Spleen (tissue), 11 donors: ENCODE measurements at regions not wholly inside any gene's neighbourhood (a gene's known extent, or its start where the extent isn't known, plus 50 kb on each side); places are given as distances from the start of the nearest gene placed in this dataset.

Experiments
- DNase-seq: peaks from one replicate; pipeline ENCODE4 v3.0.0-alpha.2; 2020
- H3K27ac ChIP-seq, 8 donors: fragments of 200-600 bp; sonication (generic) in 7 of 8; 1 replicate in 4 of 8; 2 replicates in 4 of 8; pipeline versions ENCODE4 v1.5.0 to v1.8.0; 2016 to 2021; ENCODE audit warnings: inconsistent platforms in 4 of 8, mild to moderate bottlenecking in 4 of 8, moderate library complexity in 1 of 8
- H3K27me3 ChIP-seq, 7 donors: fragments of 200-600 bp; sonication (generic) in 6 of 7; replicated peaks in 1 of 7; 1 replicate in 4 of 7; 2 replicates in 3 of 7; pipeline versions ENCODE4 v1.5.0 to v1.8.0; 2016 to 2021; ENCODE audit warnings: inconsistent platforms in 3 of 7, mild to moderate bottlenecking in 1 of 7
- H3K36me3 ChIP-seq, 6 donors: fragments of 200-600 bp; sonication (generic) in 5 of 6; 1 replicate in 4 of 6; 2 replicates in 2 of 6; pipeline versions ENCODE4 v1.5.0 to v1.8.0; 2016 to 2021; ENCODE audit warnings: inconsistent platforms in 2 of 6
- H3K4me1 ChIP-seq, 6 donors: fragments of 200-600 bp; sonication (generic) in 5 of 6; 1 replicate in 3 of 6; 2 replicates in 3 of 6; pipeline versions ENCODE4 v1.5.0 to v1.8.0; 2016 to 2021; ENCODE audit warnings: inconsistent platforms in 3 of 6
- H3K4me3 ChIP-seq, 8 donors: fragments of 200-600 bp; sonication (generic) in 7 of 8; 1 replicate in 4 of 8; 2 replicates in 4 of 8; pipeline versions ENCODE4 v1.5.0 to v1.8.0; 2016 to 2021; ENCODE audit warnings: inconsistent platforms in 4 of 8, mild to moderate bottlenecking in 4 of 8, moderate library complexity in 2 of 8
- H3K9me3 ChIP-seq, 8 donors: fragments of 200-600 bp; sonication (generic) in 7 of 8; 1 replicate in 4 of 8; 2 replicates in 4 of 8; pipeline versions ENCODE4 v1.5.0 to v1.8.0; 2016 to 2021; ENCODE audit warnings: inconsistent platforms in 4 of 8
- CTCF ChIP-seq, 11 experiments: fragments of 200-600 bp in 7 of 11; fragments of 450-650 bp in 4 of 11; sonication (generic) in 4 of 11; IDR thresholded peaks in 8 of 11; conservative IDR thresholded peaks in 3 of 11; 1 replicate in 7 of 11; 2 replicates in 4 of 11; pipeline versions ENCODE4 v1.4.0 to v1.8.0; 2016 to 2021; ENCODE audit warnings: antibody characterized with exemption in 11 of 11, inconsistent platforms in 4 of 11, mild to moderate bottlenecking in 1 of 11
- POLR2A ChIP-seq, 3 donors: fragments of 450-650 bp; IDR thresholded peaks; one replicate each; pipeline ENCODE4 v1.5.1; 2017; ENCODE audit warnings: antibody characterized with exemption in 3 of 3, mild to moderate bottlenecking in 1 of 3
- POLR2AphosphoS5 ChIP-seq, 3 donors: sonication (generic); formaldehyde crosslinking; IDR thresholded peaks; one replicate each; pipeline ENCODE4 v1.5.1; 2017; ENCODE audit warnings: antibody characterized with exemption in 3 of 3
- WGBS, 5 donors: extraction: QIAGEN DNeasy Blood & Tissue Kit in 3 of 5; methylation state at CpG; one replicate each; pipeline versions ENCODE4 v1.1.5 to v1.1.7; 2013 to 2018; 5-methylcytosine and 5-hydroxymethylcytosine counted together
- intact Hi-C: fragments of 100-400 bp; cut with DNase I; formaldehyde crosslinking; loops from one replicate; pipeline ENCODE4 v1.15.0; 2023; ENCODE audit warnings: low total_unique reads
- donor health status: healthy with polysubstance abuse.
- donor health status: DM: no; HTN: no; CAD: no; lungs with moderate emphysema.
- donor health status: DM: no; HTN: no; CAD: no.
- donor health status: Bipolar disorder and iron deficiency.
- donor health status: healthy.
- donor health status: DM: no; HTN: no; CAD: no.
- donor health status: DM: yes; HTN: yes; CAD: no.

- Histone ChIP-seq H3K27me3 (peaks cover 0 to 5% (median 0%) of the 10 kb centered on the region in 7 donors), H3K27ac (no peak overlapping the region)
- WGBS, 5 donors, result 67 to 77% (median 73%) methylated on average over 3 of the region's 3 CpGs
Measured at GRCh38 chr10:84837041-84837812, 508.8 kb downstream of the CCSER2 start.

GRCh38 chr10:84837877-84838276, 509.5 kb downstream of the CCSER2 start:
- no peaks in the 10 kb centered on the region for H3K36me3 ChIP-seq
- H3K4me1 ChIP-seq, result no peaks in the 10 kb centered on the region
- no peaks in the 10 kb centered on the region for H3K9me3 ChIP-seq
- DNase-seq, result no peak
- TF ChIP-seq POLR2AphosphoS5 (IDR thresholded peaks at IDR 0.05) (no peak), CTCF (IDR thresholded peaks at IDR 0.05 in 8 of 11, conservative IDR thresholded peaks at IDR 0.05 in 3 of 11) (no peak), POLR2A (IDR thresholded peaks at IDR 0.05) (no peak)
- no peak overlapping the region for H3K27ac ChIP-seq
- intact Hi-C loops, result no loop called here
- peaks cover 0 to 5% (median 0%) of the 10 kb centered on the region in 7 donors for H3K27me3 ChIP-seq
- 82 to 92% (median 83%) methylated on average over 10 of the region's 10 CpGs for WGBS, 5 donors
- no peak overlapping the region for H3K4me3 ChIP-seq

More at GRCh38 chr10:84837041-84837812, 508.8 kb downstream of the CCSER2 start:
- intact Hi-C loops, result no loop called here
- H3K4me3 ChIP-seq, result no peak overlapping the region
- DNase-seq, result no peak
- no peaks in the 10 kb centered on the region for H3K9me3 ChIP-seq
- H3K36me3 ChIP-seq, result no peaks in the 10 kb centered on the region
- TF ChIP-seq POLR2AphosphoS5 (IDR thresholded peaks at IDR 0.05) (no peak), POLR2A (IDR thresholded peaks at IDR 0.05) (no peak), CTCF (IDR thresholded peaks at IDR 0.05 in 8 of 11, conservative IDR thresholded peaks at IDR 0.05 in 3 of 11) (no peak)
- H3K4me1 ChIP-seq, result no peaks in the 10 kb centered on the region

GRCh38 chr10:84838851-84839250, 510.5 kb downstream of the CCSER2 start:
- TF ChIP-seq POLR2A (IDR thresholded peaks at IDR 0.05) (no peak), CTCF (IDR thresholded peaks at IDR 0.05 in 8 of 11, conservative IDR thresholded peaks at IDR 0.05 in 3 of 11) (no peak), POLR2AphosphoS5 (IDR thresholded peaks at IDR 0.05) (no peak)
- DNase-seq, result no peak
- peaks cover 0 to 5% (median 0%) of the 10 kb centered on the region in 7 donors for H3K27me3 ChIP-seq
- intact Hi-C loops, result no loop called here
- WGBS, 5 donors, result 73 to 81% (median 77%) methylated on average over 6 of the region's 6 CpGs
- no peaks in the 10 kb centered on the region for H3K9me3 ChIP-seq
- H3K4me1 ChIP-seq, result no peaks in the 10 kb centered on the region
- no peak overlapping the region for H3K27ac ChIP-seq
- H3K4me3 ChIP-seq, result no peak overlapping the region
- H3K36me3 ChIP-seq, result no peaks in the 10 kb centered on the region

GRCh38 chr10:84842593-84842992, 514.2 kb downstream of the CCSER2 start:
- no peaks in the 10 kb centered on the region for H3K36me3 ChIP-seq
- H3K4me1 ChIP-seq, result no peaks in the 10 kb centered on the region
- no peak for DNase-seq
- TF ChIP-seq POLR2A (IDR thresholded peaks at IDR 0.05), result no peak
- TF ChIP-seq POLR2AphosphoS5 (IDR thresholded peaks at IDR 0.05), result no peak
- TF ChIP-seq CTCF (IDR thresholded peaks at IDR 0.05 in 8 of 11, conservative IDR thresholded peaks at IDR 0.05 in 3 of 11), result no peak
- no peaks in the 10 kb centered on the region for H3K9me3 ChIP-seq
- H3K4me3 ChIP-seq, result no peak overlapping the region
- intact Hi-C loops, result no loop called here
- peaks cover 0 to 5% (median 0%) of the 10 kb centered on the region in 7 donors for H3K27me3 ChIP-seq
- H3K27ac ChIP-seq, result no peak overlapping the region
